ACC112 (cell line): ENCODE measurements at regions not wholly inside any gene's neighbourhood (a gene's known extent, or its start where the extent isn't known, plus 50 kb on each side); places are given as distances from the start of the nearest gene placed in this dataset.
"Not testable (repeated sequence)": the region's sequence is repeated elsewhere in the genome, so short reads cannot be mapped to it uniquely, and the experiment has no call there.

ENCODE experiments used
- H2AFZ ChIP-seq: fragments of 200-600 bp; sonication (generic); one replicate; pipeline ENCODE4 v1.6.0; 2017; ENCODE audit warnings: antibody characterized with exemption, low read length; ENCODE audit not compliant: unreplicated experiment
- H3K27ac ChIP-seq: fragments of 200-600 bp; sonication (generic); 2 replicates; pipeline ENCODE4 v1.5.1; 2014; ENCODE audit warnings: low read depth, mild to moderate bottlenecking, antibody characterized with exemption, low read length, moderate library complexity
- H3K27me3 ChIP-seq: fragments of 200-600 bp; sonication (generic); 2 replicates; pipeline ENCODE4 v1.6.1; 2014; ENCODE audit warnings: mild to moderate bottlenecking, antibody characterized with exemption, low read length, moderate library complexity, mixed read lengths; ENCODE audit not compliant: insufficient read depth
- H3K36me3 ChIP-seq: fragments of 200-600 bp; sonication (generic); 2 replicates; pipeline ENCODE4 v1.6.1; 2016; ENCODE audit warnings: mild to moderate bottlenecking, antibody characterized with exemption, low read length, moderate library complexity, mixed read lengths; ENCODE audit not compliant: insufficient read depth
- H3K4me1 ChIP-seq: fragments of 200-600 bp; sonication (generic); one replicate; pipeline ENCODE4 v1.6.1; 2016; ENCODE audit warnings: low read length, mixed read lengths; ENCODE audit not compliant: insufficient read depth, unreplicated experiment, control insufficient read depth
- H3K4me3 ChIP-seq: fragments of 200-600 bp; sonication (generic); 2 replicates; pipeline ENCODE4 v1.5.1; 2014; ENCODE audit warnings: mild to moderate bottlenecking, low read depth, low read length
- H3K79me2 ChIP-seq: fragments of 200-600 bp; sonication (generic); one replicate; pipeline ENCODE4 v1.6.0; 2016; ENCODE audit warnings: low read length; ENCODE audit not compliant: control insufficient read depth, unreplicated experiment, insufficient read depth

DNA sequence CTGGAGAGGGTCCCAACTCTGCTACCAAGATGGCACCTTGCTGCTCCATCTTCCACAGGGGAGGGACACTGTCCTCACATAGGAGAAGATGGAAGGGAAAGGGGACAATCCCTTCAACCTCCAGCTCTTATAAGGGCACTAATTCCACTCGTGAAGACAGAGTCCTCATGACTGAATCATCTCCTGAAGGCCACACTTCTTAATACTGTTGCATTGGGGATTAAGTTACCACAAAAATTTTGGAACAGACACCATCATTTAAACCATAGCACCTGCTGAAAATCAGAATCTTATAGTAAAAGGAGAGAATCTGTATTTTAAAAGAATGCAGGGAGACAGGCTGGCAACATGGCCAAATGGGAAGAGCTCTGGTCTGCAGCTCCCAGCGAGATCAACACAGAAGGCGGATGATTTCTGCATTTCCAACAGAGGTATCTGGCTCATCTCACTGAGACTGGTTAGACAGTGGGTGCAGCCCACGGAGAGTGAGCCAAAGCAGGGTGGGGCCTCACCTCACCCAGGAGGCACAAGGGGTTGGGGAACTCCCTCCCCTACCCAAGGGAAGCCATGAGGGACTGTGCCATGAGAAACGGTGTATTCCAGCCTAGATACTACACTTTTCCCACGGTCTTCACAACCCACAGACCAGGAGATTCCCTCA lies 69.4 kb upstream of the LIPC start:
- Histone ChIP-seq H3K27ac (no peak overlapping the region), H2AFZ (no peak overlapping the region), H3K4me1 (peaks cover 10% of the 10 kb centered on the region), H3K4me3 (no peak overlapping the region), H3K36me3 (no peaks in the 10 kb centered on the region), H3K27me3 (no peaks in the 10 kb centered on the region), H3K79me2 (no peaks in the 10 kb centered on the region)

- not testable (repeated sequence) for H3K36me3 ChIP-seq, H3K4me1 ChIP-seq, H3K27me3 ChIP-seq, H3K27ac ChIP-seq, H2AFZ ChIP-seq, H3K4me3 ChIP-seq, H3K79me2 ChIP-seq
Observed at GRCh38 chr15:58363118-58363517, 68.7 kb upstream of the LIPC start.

DNA sequence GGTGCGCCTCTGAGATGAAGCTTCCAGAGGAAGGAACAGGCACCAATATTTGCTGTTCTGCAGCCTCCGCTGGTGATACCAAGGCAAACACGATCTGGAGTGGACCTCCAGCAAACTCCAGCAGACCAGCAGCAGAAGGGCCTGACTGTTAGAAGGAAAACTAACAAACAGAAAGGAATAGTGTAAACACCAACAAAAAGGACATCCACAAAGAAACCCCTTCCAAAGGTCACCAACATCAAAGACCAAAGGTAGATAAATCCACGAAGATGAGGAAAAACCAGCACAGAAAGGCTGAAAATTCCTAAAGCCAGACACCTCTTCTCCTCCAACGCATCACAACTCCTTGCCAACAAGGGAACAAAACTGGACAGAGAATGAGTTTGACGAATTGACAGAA lies 68.1 kb upstream of the LIPC start:
- not testable (repeated sequence) for H3K4me1 ChIP-seq, H3K36me3 ChIP-seq, H3K4me3 ChIP-seq, H3K79me2 ChIP-seq, H3K27ac ChIP-seq, H2AFZ ChIP-seq, H3K27me3 ChIP-seq

DNA sequence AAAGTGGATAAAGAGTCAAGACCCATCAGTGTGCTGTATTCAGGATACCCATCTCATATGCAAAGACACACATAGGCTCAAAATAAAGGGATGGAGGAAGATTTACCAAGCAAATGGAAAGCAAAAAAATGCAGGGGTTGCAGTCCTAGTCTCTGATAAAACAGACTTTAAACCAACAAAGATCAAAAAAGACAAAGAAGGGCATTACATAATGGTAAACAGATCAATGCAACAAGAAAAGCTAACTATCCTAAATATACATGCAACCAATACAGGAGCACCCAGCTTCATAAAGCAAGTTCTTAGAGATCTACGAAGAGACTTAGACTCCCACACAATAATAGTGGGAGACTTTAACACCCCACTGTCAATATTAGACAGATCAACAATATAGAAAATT lies 66.7 kb upstream of the LIPC start:
- not testable (repeated sequence) for H3K27me3 ChIP-seq

GRCh38 chr15:58369261-58369701 lies 62.5 kb upstream of the LIPC start:
- H3K36me3 ChIP-seq = no peaks in the 10 kb centered on the region
- no peak overlapping the region for H3K27ac ChIP-seq
- H2AFZ ChIP-seq = no peak overlapping the region
- H3K79me2 ChIP-seq = no peaks in the 10 kb centered on the region
- H3K4me1 ChIP-seq = no peaks in the 10 kb centered on the region
- H3K4me3 ChIP-seq = no peak overlapping the region
- H3K27me3 ChIP-seq = no peaks in the 10 kb centered on the region

More for the DNA sequence above, 66.7 kb upstream of the LIPC start:
- not testable (repeated sequence) for H3K27ac ChIP-seq, H3K36me3 ChIP-seq, H3K79me2 ChIP-seq, H2AFZ ChIP-seq, H3K4me1 ChIP-seq, H3K4me3 ChIP-seq

GRCh38 chr15:58369956-58370355 lies 61.8 kb upstream of the LIPC start:
- Histone ChIP-seq H3K4me3 (no peak overlapping the region), H3K27me3 (no peaks in the 10 kb centered on the region), H2AFZ (no peak overlapping the region), H3K79me2 (no peaks in the 10 kb centered on the region), H3K27ac (no peak overlapping the region), H3K4me1 (no peaks in the 10 kb centered on the region), H3K36me3 (no peaks in the 10 kb centered on the region)

- Histone ChIP-seq H3K4me1 (peaks cover 6% of the 10 kb centered on the region), H2AFZ (no peak overlapping the region), H3K79me2 (no peaks in the 10 kb centered on the region), H3K27ac (no peak overlapping the region), H3K36me3 (no peaks in the 10 kb centered on the region), H3K27me3 (no peaks in the 10 kb centered on the region), H3K4me3 (no peak overlapping the region)
Observed at GRCh38 chr15:58374147-58374546, 57.6 kb upstream of the LIPC start.

DNA sequence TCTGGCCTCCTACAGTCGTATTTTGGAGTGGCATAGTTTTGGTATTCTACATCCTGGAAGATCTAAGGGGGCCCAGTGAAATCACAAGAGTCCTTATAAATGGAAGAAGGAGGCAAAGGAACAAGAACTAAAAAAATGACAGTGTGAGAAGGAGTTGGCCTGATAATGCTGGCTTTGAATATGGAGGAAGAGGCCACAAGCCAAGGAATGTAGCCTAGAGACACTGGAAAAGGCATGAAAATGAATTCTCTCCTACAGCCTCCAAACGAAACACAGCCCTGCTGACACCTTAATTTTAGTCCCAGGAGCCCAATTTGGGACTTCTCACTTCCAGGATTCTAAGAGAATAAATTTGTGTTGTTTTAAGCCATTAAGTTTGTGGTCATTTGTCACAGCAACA lies 54.6 kb upstream of the LIPC start:
- no peaks in the 10 kb centered on the region for H3K79me2 ChIP-seq
- H2AFZ ChIP-seq = no peak overlapping the region
- no peaks in the 10 kb centered on the region for H3K27me3 ChIP-seq
- no peak overlapping the region for H3K27ac ChIP-seq
- H3K4me3 ChIP-seq = no peak overlapping the region
- peaks cover 10% of the 10 kb centered on the region for H3K4me1 ChIP-seq
- no peaks in the 10 kb centered on the region for H3K36me3 ChIP-seq

DNA sequence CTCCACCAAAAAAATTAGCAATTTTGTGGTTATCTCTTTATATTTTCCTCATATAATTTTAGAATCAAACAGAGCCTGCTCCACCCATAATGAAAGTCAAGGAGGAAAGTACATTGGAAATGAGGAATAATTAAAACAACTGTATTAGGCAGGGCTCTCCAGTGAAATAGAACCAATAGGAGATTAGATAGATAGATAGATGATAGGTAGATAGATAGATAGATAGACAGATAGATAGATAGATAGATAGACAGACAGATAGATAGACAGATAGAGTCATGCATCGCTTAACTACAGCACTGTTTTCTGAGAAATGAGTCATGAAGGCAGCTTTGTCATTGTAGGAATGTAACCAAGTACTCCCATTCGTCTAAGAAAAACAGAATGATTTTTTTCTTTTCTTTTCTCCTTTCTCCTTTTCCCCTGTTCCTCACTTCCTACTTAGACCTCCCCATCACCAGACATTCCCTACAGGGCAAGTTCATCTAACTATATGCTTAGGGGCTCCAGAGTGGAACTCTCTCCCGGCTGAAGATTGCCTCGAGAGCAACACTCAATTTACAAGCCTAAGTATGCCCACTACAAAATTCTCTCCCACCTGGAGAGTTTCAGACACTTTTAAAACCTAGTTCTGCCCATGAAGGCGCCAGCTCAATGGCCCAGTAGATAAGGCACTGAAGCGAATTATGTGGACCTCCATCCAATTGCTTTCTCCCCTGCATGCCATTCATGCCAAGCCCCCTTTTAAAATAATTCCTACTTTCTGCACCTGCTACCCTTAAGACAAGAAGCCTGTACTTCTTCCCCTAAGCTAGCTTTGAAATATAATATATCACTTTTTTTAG lies 53.3 kb upstream of the LIPC start:
- H3K27me3 ChIP-seq = no peaks in the 10 kb centered on the region
- H3K4me3 ChIP-seq = no peak overlapping the region
- H2AFZ ChIP-seq = no peak overlapping the region
- no peaks in the 10 kb centered on the region for H3K79me2 ChIP-seq
- no peak overlapping the region for H3K27ac ChIP-seq
- peaks cover 10% of the 10 kb centered on the region for H3K4me1 ChIP-seq
- no peaks in the 10 kb centered on the region for H3K36me3 ChIP-seq

- H3K4me3 ChIP-seq, H3K27ac ChIP-seq, H3K27me3 ChIP-seq, H3K36me3 ChIP-seq, H3K79me2 ChIP-seq, H2AFZ ChIP-seq: not testable (repeated sequence)
- H3K4me1 ChIP-seq = peaks cover 10% of the 10 kb centered on the region
Observed at GRCh38 chr15:58379454-58379853, 52.3 kb upstream of the LIPC start.
